Transverse colon (tissue), 4 donors: ENCODE measurements at regions not wholly inside any gene's neighbourhood (a gene's known extent, or its start where the extent isn't known, plus 50 kb on each side); places are given as distances from the start of the nearest gene placed in this dataset.
"Not testable (repeated sequence)": the region's sequence is repeated elsewhere in the genome, so short reads cannot be mapped to it uniquely, and the experiment has no call there.

Source experiments
- DNase-seq: peaks from one replicate; pipeline ENCODE4 v3.0.0-alpha.2; 2019
- H3K27ac ChIP-seq, 4 donors: fragments of 200-600 bp; sonication (generic); 2 replicates each; pipeline ENCODE4 v1.5.1; 2016 to 2018; ENCODE audit warnings: inconsistent platforms in 4 of 4
- H3K27me3 ChIP-seq: fragments of 200-600 bp; sonication (generic); 2 replicates; pipeline ENCODE4 v1.5.1; 2017; ENCODE audit warnings: inconsistent platforms
- H3K36me3 ChIP-seq, 4 donors: fragments of 200-600 bp; sonication (generic); 2 replicates each; pipeline ENCODE4 v1.5.1; 2017 to 2019; ENCODE audit warnings: inconsistent platforms in 4 of 4
- H3K4me1 ChIP-seq, 4 donors: fragments of 200-600 bp; sonication (generic); 2 replicates each; pipeline ENCODE4 v1.5.1; 2017 to 2020; ENCODE audit warnings: inconsistent platforms in 4 of 4
- H3K4me3 ChIP-seq, 4 donors: fragments of 200-600 bp; sonication (generic); 1 replicate in 1 of 4; 2 replicates in 3 of 4; pipeline versions ENCODE4 v1.5.1 to v1.6.1; 2017 to 2019; ENCODE audit warnings: inconsistent platforms in 4 of 4
- H3K9me3 ChIP-seq, 2 donors: fragments of 200-600 bp; sonication (generic); 2 replicates each; pipeline ENCODE4 v1.5.1; 2017 to 2019; ENCODE audit warnings: inconsistent platforms in 2 of 2
- EP300 ChIP-seq: sonication (generic); formaldehyde crosslinking; IDR thresholded peaks from one replicate; pipeline ENCODE4 v1.6.1; 2017; ENCODE audit warnings: antibody characterized with exemption, low read depth
- POLR2A ChIP-seq: fragments of 450-650 bp; IDR thresholded peaks from one replicate; pipeline ENCODE4 v1.6.1; 2016; ENCODE audit warnings: antibody characterized with exemption, mild to moderate bottlenecking, moderate library complexity
- POLR2AphosphoS5 ChIP-seq, 3 donors: sonication (generic); formaldehyde crosslinking; IDR thresholded peaks; one replicate each; pipeline ENCODE4 v1.6.1; 2016; ENCODE audit warnings: antibody characterized with exemption in 3 of 3
- WGBS, 2 donors: methylation state at CpG; one replicate each; pipeline ENCODE4 v1.1.5; 2018; ENCODE audit warnings: low coverage in 1 of 2; 5-methylcytosine and 5-hydroxymethylcytosine counted together
- in situ Hi-C, 4 donors: fragments of 200-750 bp; cut with MboI; loops; one replicate each; pipeline versions ENCODE4 v1.15.0 to v1.15.1; 2017; ENCODE audit warnings: low sequenced_read_pairs in 3 of 4, low pct_ligation_motif_present in 1 of 4, low pct_unique_long_range_greater_than_20kb in 1 of 4
- intact Hi-C: fragments of 100-400 bp; cut with DNase I; formaldehyde crosslinking; loops from one replicate; pipeline ENCODE4 v1.15.1; 2023; ENCODE audit warnings: low total_unique reads
- TF ChIP-seq, protein P1 (sequence below), 5 experiments: fragments of 200-600 bp in 3 of 5; fragments of 450-650 bp in 2 of 5; sonication (generic) in 3 of 5; IDR thresholded peaks; 1 replicate in 2 of 5; 2 replicates in 3 of 5; pipeline ENCODE4 v1.5.1; 2016 to 2017; ENCODE audit warnings: antibody characterized with exemption in 5 of 5, inconsistent platforms in 3 of 5, mild to moderate bottlenecking in 2 of 5, moderate library complexity in 1 of 5

DNA sequence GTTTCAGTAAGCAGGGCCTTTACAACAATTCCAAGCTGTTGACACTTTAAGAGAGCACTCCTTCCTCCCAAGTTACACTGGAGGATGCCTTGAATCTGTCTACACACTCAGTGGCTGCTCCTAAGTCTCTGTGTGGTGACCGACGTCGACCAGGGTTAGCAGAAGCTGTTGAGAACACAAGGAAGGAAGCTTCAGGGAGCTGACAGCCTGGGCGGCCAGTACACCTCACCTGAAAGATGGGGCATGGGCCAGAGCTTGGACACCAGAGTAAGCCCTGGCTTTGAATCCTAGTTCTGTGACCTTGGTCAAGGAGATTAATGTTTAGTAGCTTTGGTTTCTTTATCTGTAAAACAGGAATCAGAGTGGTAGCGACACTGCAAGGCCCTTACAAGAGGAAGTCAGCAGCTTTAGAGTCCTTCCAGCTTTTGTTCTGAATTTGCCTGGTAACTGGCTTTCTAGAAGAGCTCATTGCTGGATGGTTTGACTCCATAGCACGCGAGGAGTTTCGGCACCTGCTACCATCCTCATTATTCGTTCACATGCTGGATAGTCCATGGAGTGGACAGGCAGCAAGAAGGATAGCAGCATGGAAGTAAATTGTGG lies 214.2 kb downstream of the FGF9 start:
- 72% methylated on average over 9 of the region's 9 CpGs; no CpG with 5 or more reads in 1 of the 2 donors for WGBS, 2 donors
- Histone ChIP-seq H3K27ac (no peak overlapping the region), H3K4me3 (no peak overlapping the region), H3K4me1 (no peaks in the 10 kb centered on the region), H3K27me3 (no peaks in the 10 kb centered on the region), H3K36me3 (no peaks in the 10 kb centered on the region), H3K9me3 (no peaks in the 10 kb centered on the region)
- TF ChIP-seq EP300: no peak
- no peak for TF ChIP-seq POLR2A
- TF ChIP-seq, protein P1, sequence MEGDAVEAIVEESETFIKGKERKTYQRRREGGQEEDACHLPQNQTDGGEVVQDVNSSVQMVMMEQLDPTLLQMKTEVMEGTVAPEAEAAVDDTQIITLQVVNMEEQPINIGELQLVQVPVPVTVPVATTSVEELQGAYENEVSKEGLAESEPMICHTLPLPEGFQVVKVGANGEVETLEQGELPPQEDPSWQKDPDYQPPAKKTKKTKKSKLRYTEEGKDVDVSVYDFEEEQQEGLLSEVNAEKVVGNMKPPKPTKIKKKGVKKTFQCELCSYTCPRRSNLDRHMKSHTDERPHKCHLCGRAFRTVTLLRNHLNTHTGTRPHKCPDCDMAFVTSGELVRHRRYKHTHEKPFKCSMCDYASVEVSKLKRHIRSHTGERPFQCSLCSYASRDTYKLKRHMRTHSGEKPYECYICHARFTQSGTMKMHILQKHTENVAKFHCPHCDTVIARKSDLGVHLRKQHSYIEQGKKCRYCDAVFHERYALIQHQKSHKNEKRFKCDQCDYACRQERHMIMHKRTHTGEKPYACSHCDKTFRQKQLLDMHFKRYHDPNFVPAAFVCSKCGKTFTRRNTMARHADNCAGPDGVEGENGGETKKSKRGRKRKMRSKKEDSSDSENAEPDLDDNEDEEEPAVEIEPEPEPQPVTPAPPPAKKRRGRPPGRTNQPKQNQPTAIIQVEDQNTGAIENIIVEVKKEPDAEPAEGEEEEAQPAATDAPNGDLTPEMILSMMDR (IDR thresholded peaks at IDR 0.05): no peak
- no peak for TF ChIP-seq POLR2AphosphoS5 (IDR thresholded peaks at IDR 0.05)
- DNase-seq: no peak
- in situ Hi-C loops: no loop called here
- intact Hi-C loops: no loop called here

DNA sequence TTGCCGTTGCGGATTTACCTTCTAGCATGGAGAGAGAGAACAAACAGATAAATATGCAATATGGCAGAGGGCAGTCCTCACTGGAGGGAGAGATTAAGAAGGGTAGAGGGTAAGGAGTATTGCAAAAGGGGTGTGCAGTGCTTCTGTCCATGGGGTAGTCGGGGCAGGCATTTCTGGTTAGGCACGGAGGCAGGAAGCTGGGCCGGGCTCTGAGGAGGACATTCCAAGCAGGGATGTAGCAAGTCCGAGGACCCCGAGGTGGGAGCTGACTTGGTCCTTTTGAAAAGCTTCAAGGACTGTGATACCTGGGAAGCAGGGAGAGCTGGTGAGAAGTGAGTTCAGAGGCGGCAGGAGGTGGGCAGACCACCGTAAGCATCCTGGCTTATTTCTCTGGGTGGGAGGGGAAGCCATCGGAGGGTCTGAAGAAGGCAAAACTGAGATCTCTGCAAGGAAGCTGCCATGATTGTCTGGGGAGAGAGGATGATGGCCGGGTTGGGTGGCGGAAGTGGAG lies 214.9 kb downstream of the FGF9 start:
- no peaks in the 10 kb centered on the region for H3K4me1 ChIP-seq
- no peaks in the 10 kb centered on the region for H3K9me3 ChIP-seq
- no peak overlapping the region for H3K4me3 ChIP-seq
- no peaks in the 10 kb centered on the region for H3K36me3 ChIP-seq
- intact Hi-C loops: no loop called here
- no peak overlapping the region for H3K27ac ChIP-seq
- no peak for DNase-seq
- no peaks in the 10 kb centered on the region for H3K27me3 ChIP-seq
- in situ Hi-C loops: no loop called here
- no peak for TF ChIP-seq POLR2A
- TF ChIP-seq, protein P1 (IDR thresholded peaks at IDR 0.05): no peak
- no peak for TF ChIP-seq POLR2AphosphoS5 (IDR thresholded peaks at IDR 0.05)
- TF ChIP-seq EP300: no peak
- 85 to 100% methylated on average over 1 to 12 of the region's 12 CpGs for WGBS, 2 donors

DNA sequence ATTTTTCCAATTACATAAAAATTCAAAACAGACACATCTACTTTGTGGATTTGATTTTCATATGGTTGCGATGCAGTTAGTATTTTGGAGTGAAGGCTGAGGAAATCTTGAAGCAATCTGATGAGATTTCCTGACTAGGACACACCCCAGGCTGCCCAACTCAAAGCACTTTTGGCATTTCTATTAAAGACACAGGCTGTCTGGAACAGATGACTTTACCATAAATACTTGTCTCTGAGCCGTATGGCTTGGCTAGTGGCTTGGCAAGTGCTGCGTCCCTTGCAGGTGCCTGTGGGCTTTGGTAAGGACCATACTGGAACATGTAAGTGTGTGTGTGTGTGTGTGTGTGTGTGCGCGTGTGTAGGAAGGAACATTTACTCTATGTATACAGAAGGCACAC lies 218.8 kb downstream of the FGF9 start:
- Histone ChIP-seq H3K9me3 (no peaks in the 10 kb centered on the region), H3K36me3 (no peaks in the 10 kb centered on the region), H3K27ac (no peak overlapping the region), H3K4me1 (peaks cover 0 to 10% (median 3%) of the 10 kb centered on the region in 4 donors), H3K27me3 (no peaks in the 10 kb centered on the region), H3K4me3 (no peak overlapping the region)
- TF ChIP-seq, protein P1 (IDR thresholded peaks at IDR 0.05): no peak
- TF ChIP-seq EP300 (no peak), POLR2A (no peak), POLR2AphosphoS5 (IDR thresholded peaks at IDR 0.05) (no peak)
- 88 to 100% methylated on average over 1 to 5 of the region's 5 CpGs for WGBS, 2 donors
- intact Hi-C loops: no loop called here
- in situ Hi-C loops: no loop called here
- no peak for DNase-seq

DNA sequence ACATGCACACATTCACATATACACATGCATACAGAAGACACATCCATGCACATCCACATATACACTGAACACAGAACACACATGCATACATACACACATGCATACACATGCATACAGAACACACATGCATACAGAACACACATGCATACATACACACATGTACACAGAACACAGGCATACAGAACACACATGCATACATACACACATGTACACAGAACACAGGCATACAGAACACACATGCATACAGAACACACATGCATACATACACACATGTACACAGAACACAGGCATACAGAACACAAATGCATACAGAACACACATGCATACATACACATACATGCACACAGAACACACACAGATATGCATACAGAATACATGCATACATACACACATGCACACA lies 219.3 kb downstream of the FGF9 start:
- in situ Hi-C loops, intact Hi-C loops: not testable (repeated sequence)

DNA sequence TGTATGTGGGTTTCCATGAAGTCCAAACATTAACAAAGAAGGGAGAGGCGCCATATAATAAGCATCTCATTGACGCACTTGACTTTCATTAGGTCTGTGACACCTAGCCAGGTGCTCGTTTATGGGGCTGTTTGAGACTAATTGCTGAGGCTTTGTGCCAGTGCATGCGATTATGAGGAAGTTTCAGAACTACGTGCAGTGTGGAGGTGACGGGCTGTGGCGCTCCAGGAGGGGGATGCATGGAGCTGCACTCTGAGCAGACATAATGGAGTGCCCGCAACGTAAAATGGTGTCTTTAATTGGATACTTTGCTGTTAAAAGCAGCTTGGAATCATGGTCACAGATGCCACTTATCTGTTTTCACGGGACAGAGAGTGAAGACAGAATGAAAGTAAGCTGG lies 223.2 kb downstream of the FGF9 start:
- peaks cover 3 to 23% (median 7%) of the 10 kb centered on the region in 4 donors for H3K4me1 ChIP-seq
- intact Hi-C loops (no loop called here), in situ Hi-C loops (no loop called here)
- no peaks in the 10 kb centered on the region for H3K27me3 ChIP-seq
- 47 to 63% methylated on average over 4 to 10 of the region's 10 CpGs for WGBS, 2 donors
- peak overlapping the region in 1 of 4 donors; percentile 20 for H3K4me3 ChIP-seq
- TF ChIP-seq, protein P1 (IDR thresholded peaks at IDR 0.05): peak in 3 of 5 experiments; percentile 11 to 42 (median 39)
- no peak for TF ChIP-seq EP300
- peak; percentile 34 for TF ChIP-seq POLR2A
- peak in 2 of 3 donors; percentile 49 to 62 for TF ChIP-seq POLR2AphosphoS5 (IDR thresholded peaks at IDR 0.05)
- no peaks in the 10 kb centered on the region for H3K36me3 ChIP-seq
- no peaks in the 10 kb centered on the region for H3K9me3 ChIP-seq
- DNase-seq: peak; percentile 78
- peak overlapping the region in 2 of 4 donors; percentile 56 to 63 for H3K27ac ChIP-seq

More for the DNA sequence above, 219.3 kb downstream of the FGF9 start:
- peaks cover under 1 to 11% (median 4%) of the 10 kb centered on the region in 4 donors for H3K4me1 ChIP-seq
- not testable (repeated sequence) for H3K27ac ChIP-seq, DNase-seq, H3K9me3 ChIP-seq, H3K36me3 ChIP-seq, H3K4me3 ChIP-seq, H3K27me3 ChIP-seq
